ENCODE measurements at regions not wholly inside any gene's neighbourhood (a gene's known extent, or its start where the extent isn't known, plus 50 kb on each side); places are given as distances from the start of the nearest gene placed in this dataset.
"Not testable (repeated sequence)": the region's sequence is repeated elsewhere in the genome, so short reads cannot be mapped to it uniquely, and the experiment has no call there.

- DNase-seq, result no peak
Observed at GRCh38 chr6:141561154-141561553, 571.6 kb upstream of the GJE1 start.

GRCh38 chr6:141552463-141552862 is 580.3 kb upstream of the GJE1 start:
- DNase-seq, result peak; percentile 52

- no peak for DNase-seq
Observed at GRCh38 chr6:141552031-141552430, 580.7 kb upstream of the GJE1 start.

- DNase-seq, result no peak
Observed at GRCh38 chr6:141551318-141551717, 581.4 kb upstream of the GJE1 start.

GRCh38 chr6:141550471-141550870 is 582.3 kb upstream of the GJE1 start:
- no peak for DNase-seq

GRCh38 chr6:141548966-141549365 is 583.8 kb upstream of the GJE1 start:
- DNase-seq, result no peak

- no peak for DNase-seq
Observed at GRCh38 chr6:141541581-141542324, 591.0 kb upstream of the GJE1 start.

- DNase-seq, result no peak
Observed at GRCh38 chr6:141540207-141540606, 592.5 kb upstream of the GJE1 start.

- DNase-seq, result no peak
Observed at GRCh38 chr6:141539617-141540016, 593.1 kb upstream of the GJE1 start.

- DNase-seq, result no peak
Observed at GRCh38 chr6:141532211-141532610, 600.5 kb upstream of the GJE1 start.

GRCh38 chr6:141531040-141531439 is 601.7 kb upstream of the GJE1 start:
- no peak for DNase-seq

- DNase-seq, result no peak
Observed at GRCh38 chr6:141528596-141528995, 604.1 kb upstream of the GJE1 start.

- no peak for DNase-seq
Observed at GRCh38 chr6:141526985-141527384, 605.7 kb upstream of the GJE1 start.

- DNase-seq, result no peak
Observed at GRCh38 chr6:141521440-141521839, 611.3 kb upstream of the GJE1 start.

- DNase-seq, result no peak
Observed at GRCh38 chr6:141513830-141514229, 618.9 kb upstream of the GJE1 start.

- DNase-seq, result no peak
Observed at GRCh38 chr6:141510803-141511202, 621.9 kb upstream of the GJE1 start.

- not testable (repeated sequence) for DNase-seq
Observed at GRCh38 chr6:141506062-141506461, 626.7 kb upstream of the GJE1 start.

GRCh38 chr6:141504318-141504717 is 628.4 kb upstream of the GJE1 start:
- not testable (repeated sequence) for DNase-seq

GRCh38 chr6:141501616-141502015 is 631.1 kb upstream of the GJE1 start:
- no peak for DNase-seq

- no peak for DNase-seq
Observed at GRCh38 chr6:141498977-141499376, 633.7 kb upstream of the GJE1 start.

GRCh38 chr6:141492521-141493284 is 640.0 kb upstream of the GJE1 start:
- no peak for DNase-seq

GRCh38 chr6:141491684-141492083 is 641.0 kb upstream of the GJE1 start:
- no peak for DNase-seq

GRCh38 chr6:141490982-141491381 is 641.7 kb upstream of the GJE1 start:
- no peak for DNase-seq

- DNase-seq, result no peak
Observed at GRCh38 chr6:141488488-141488887, 644.2 kb upstream of the GJE1 start.

- DNase-seq, result no peak
Observed at GRCh38 chr6:141486942-141487341, 645.8 kb upstream of the GJE1 start.

Measured in NCI-H446 treated with DMSO at 0.1 percent for 48 hours (cell line).